ENCODE measurements at regions not wholly inside any gene's neighbourhood (a gene's known extent, or its start where the extent isn't known, plus 50 kb on each side); places are given as distances from the start of the nearest gene placed in this dataset.

GRCh38 chr5:155492191-155492590 is 478.6 kb downstream of the KIF4B start:
- no peak for TF ChIP-seq CTCF (conservative IDR thresholded peaks at IDR 0.05; ENCODE audit: low read depth, low read length)
- H3K4me3 ChIP-seq (ENCODE audit: low read length) = no peak overlapping the region
- DNase-seq (ENCODE audit: low read depth) = no peak

- DNase-seq (ENCODE audit: low read depth) = no peak
- no peak for TF ChIP-seq CTCF (conservative IDR thresholded peaks at IDR 0.05; ENCODE audit: low read depth, low read length)
- H3K4me3 ChIP-seq (ENCODE audit: low read length) = no peak overlapping the region
Measured at GRCh38 chr5:155504606-155505005, 491.1 kb downstream of the KIF4B start.

- no peak for TF ChIP-seq CTCF (conservative IDR thresholded peaks at IDR 0.05; ENCODE audit: low read depth, low read length)
- DNase-seq (ENCODE audit: low read depth) = no peak
- no peak overlapping the region for H3K4me3 ChIP-seq (ENCODE audit: low read length)
Measured at GRCh38 chr5:155507363-155507762, 493.8 kb downstream of the KIF4B start.

- H3K4me3 ChIP-seq (ENCODE audit: low read length) = no peak overlapping the region
- no peak for DNase-seq (ENCODE audit: low read depth)
- TF ChIP-seq CTCF (conservative IDR thresholded peaks at IDR 0.05; ENCODE audit: low read depth, low read length) = no peak
Measured at GRCh38 chr5:155508673-155509072, 495.1 kb downstream of the KIF4B start.

GRCh38 chr5:155512329-155512728 is 498.8 kb downstream of the KIF4B start:
- no peak overlapping the region for H3K4me3 ChIP-seq (ENCODE audit: low read length)
- DNase-seq (ENCODE audit: low read depth) = no peak
- no peak for TF ChIP-seq CTCF (conservative IDR thresholded peaks at IDR 0.05; ENCODE audit: low read depth, low read length)

GRCh38 chr5:155514105-155514563 is 500.6 kb downstream of the KIF4B start:
- no peak for TF ChIP-seq CTCF (conservative IDR thresholded peaks at IDR 0.05; ENCODE audit: low read depth, low read length)
- no peak for DNase-seq (ENCODE audit: low read depth)
- H3K4me3 ChIP-seq (ENCODE audit: low read length) = no peak overlapping the region

GRCh38 chr5:155522540-155522939 is 509.0 kb downstream of the KIF4B start:
- H3K4me3 ChIP-seq (ENCODE audit: low read length) = no peak overlapping the region
- TF ChIP-seq CTCF (conservative IDR thresholded peaks at IDR 0.05; ENCODE audit: low read depth, low read length) = no peak
- no peak for DNase-seq (ENCODE audit: low read depth)

Data from retinal pigment epithelial cell (primary cell).